Activated CD8-positive, alpha-beta T cell treated with anti-CD3 and anti-CD28 coated beads for 36 hours (primary cell): ENCODE measurements at regions not wholly inside any gene's neighbourhood (a gene's known extent, or its start where the extent isn't known, plus 50 kb on each side); places are given as distances from the start of the nearest gene placed in this dataset.

Experiments used
- ATAC-seq: fragments of 200-7000 bp; cut with Tn5 transposase; one replicate; pipeline ENCODE4 v1.10.0; 2021; ENCODE audit warnings: mild to moderate bottlenecking, moderate library complexity
- CTCF ChIA-PET: fragments of 350-600 bp; sonication (Branson Sonifier 250); formaldehyde crosslinking; loops from one replicate; lab custom pipeline; 2021; ENCODE audit warnings: antibody characterized with exemption; lab: Charles Lee
- POLR2A ChIA-PET: fragments of 350-600 bp; sonication (Branson Sonifier 250); formaldehyde crosslinking; loops from one replicate; lab custom pipeline; 2021; ENCODE audit warnings: antibody characterized with exemption; lab: Charles Lee
- DNase-seq: peaks from one replicate; pipeline ENCODE4 v3.0.0-alpha.2; 2020
- H3K27ac Mint-ChIP-seq: one replicate; pipeline ENCODE4 v1.8.0; 2021; ENCODE audit warnings: mild to moderate bottlenecking, mixed read lengths
- H3K27me3 Mint-ChIP-seq: one replicate; pipeline ENCODE4 v1.8.0; 2021; ENCODE audit warnings: mixed read lengths
- H3K36me3 Mint-ChIP-seq: one replicate; pipeline ENCODE4 v1.8.0; 2021; ENCODE audit warnings: low read depth, mixed read lengths
- H3K4me1 Mint-ChIP-seq: one replicate; pipeline ENCODE4 v1.8.0; 2021; ENCODE audit warnings: low read depth, mixed read lengths
- H3K4me3 Mint-ChIP-seq: one replicate; pipeline ENCODE4 v1.8.0; 2021; ENCODE audit warnings: mild to moderate bottlenecking, moderate library complexity, mixed read lengths
- H3K9me3 Mint-ChIP-seq: one replicate; pipeline ENCODE4 v1.8.0; 2021; ENCODE audit warnings: mixed read lengths
- intact Hi-C: fragments of 100-400 bp; cut with micrococcal nuclease; formaldehyde crosslinking; loops from one replicate; pipeline ENCODE4 v1.10.0; 2022
- TF ChIP-seq, protein P1 (sequence below): fragments of 200-600 bp; IDR thresholded peaks from one replicate; pipeline ENCODE4 v1.8.0; 2022; ENCODE audit warnings: antibody characterized with exemption, mild to moderate bottlenecking

DNA sequence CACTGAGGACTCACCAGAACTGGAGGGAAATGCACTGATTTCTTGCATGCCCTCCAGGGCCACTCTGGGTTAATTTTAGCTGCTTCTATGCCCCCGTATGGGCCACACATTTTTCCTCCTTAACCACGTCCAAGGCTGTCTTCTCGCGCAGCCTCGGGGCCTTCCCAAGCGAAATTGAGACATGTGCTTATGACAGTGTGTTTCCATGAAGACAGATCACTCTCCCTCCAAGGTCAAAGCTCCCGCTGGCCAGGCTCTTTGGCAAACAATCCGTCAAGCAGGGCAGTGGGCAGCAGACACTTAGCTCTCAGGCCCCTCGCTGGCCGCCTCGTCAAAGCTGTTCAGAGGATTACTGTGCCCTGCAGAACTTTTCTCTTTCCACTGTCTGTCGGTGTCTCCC lies 243.0 kb upstream of the N4BP1 start:
- Mint-ChIP-seq H3K4me1 (no peaks in the 10 kb centered on the region), H3K9me3 (no peaks in the 10 kb centered on the region), H3K27me3 (no peaks in the 10 kb centered on the region), H3K36me3 (no peaks in the 10 kb centered on the region), H3K27ac (no peak overlapping the region), H3K4me3 (no peak overlapping the region)
- TF ChIP-seq, protein P1, sequence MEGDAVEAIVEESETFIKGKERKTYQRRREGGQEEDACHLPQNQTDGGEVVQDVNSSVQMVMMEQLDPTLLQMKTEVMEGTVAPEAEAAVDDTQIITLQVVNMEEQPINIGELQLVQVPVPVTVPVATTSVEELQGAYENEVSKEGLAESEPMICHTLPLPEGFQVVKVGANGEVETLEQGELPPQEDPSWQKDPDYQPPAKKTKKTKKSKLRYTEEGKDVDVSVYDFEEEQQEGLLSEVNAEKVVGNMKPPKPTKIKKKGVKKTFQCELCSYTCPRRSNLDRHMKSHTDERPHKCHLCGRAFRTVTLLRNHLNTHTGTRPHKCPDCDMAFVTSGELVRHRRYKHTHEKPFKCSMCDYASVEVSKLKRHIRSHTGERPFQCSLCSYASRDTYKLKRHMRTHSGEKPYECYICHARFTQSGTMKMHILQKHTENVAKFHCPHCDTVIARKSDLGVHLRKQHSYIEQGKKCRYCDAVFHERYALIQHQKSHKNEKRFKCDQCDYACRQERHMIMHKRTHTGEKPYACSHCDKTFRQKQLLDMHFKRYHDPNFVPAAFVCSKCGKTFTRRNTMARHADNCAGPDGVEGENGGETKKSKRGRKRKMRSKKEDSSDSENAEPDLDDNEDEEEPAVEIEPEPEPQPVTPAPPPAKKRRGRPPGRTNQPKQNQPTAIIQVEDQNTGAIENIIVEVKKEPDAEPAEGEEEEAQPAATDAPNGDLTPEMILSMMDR: no peak
- POLR2A ChIA-PET: no interaction called here
- no peak for ATAC-seq
- CTCF ChIA-PET: interaction anchor here (1.2 kb wide), 1 partner anchor 21 kb away, joined by 3 read pairs; no protein-coding TSS in a partner anchor
- no peak for DNase-seq
- intact Hi-C loops: no loop called here

DNA sequence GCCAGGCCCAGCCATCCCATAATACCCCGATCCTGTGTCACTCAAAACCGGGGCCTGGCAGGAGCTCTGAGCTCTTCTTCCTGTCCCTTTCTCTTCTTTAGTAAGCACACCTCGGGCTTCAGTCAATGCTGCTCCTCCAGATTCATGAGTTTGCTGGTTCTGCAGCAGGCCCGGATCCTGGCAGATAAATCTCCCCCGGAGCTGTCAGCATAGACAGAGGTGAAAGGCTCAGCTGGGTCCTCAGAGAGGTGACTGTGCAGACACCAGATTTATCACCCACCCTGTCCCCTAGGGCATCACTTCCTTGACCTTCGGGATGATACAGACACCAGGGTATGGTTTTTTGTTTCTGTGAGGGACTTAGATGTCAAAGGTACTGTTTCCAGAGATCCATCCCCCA lies 242.5 kb upstream of the N4BP1 start:
- intact Hi-C loops: no loop called here
- CTCF ChIA-PET: no interaction called here
- ATAC-seq: no peak
- no peak overlapping the region for H3K4me3 Mint-ChIP-seq
- H3K27me3 Mint-ChIP-seq: no peaks in the 10 kb centered on the region
- POLR2A ChIA-PET: interaction anchor here (0.8 kb wide), 1 partner anchor 12 kb away, joined by 3 read pairs; no protein-coding TSS in a partner anchor
- no peak overlapping the region for H3K27ac Mint-ChIP-seq
- DNase-seq: no peak
- TF ChIP-seq, protein P1: no peak
- H3K4me1 Mint-ChIP-seq: no peaks in the 10 kb centered on the region
- H3K36me3 Mint-ChIP-seq: no peaks in the 10 kb centered on the region
- H3K9me3 Mint-ChIP-seq: no peaks in the 10 kb centered on the region

DNA sequence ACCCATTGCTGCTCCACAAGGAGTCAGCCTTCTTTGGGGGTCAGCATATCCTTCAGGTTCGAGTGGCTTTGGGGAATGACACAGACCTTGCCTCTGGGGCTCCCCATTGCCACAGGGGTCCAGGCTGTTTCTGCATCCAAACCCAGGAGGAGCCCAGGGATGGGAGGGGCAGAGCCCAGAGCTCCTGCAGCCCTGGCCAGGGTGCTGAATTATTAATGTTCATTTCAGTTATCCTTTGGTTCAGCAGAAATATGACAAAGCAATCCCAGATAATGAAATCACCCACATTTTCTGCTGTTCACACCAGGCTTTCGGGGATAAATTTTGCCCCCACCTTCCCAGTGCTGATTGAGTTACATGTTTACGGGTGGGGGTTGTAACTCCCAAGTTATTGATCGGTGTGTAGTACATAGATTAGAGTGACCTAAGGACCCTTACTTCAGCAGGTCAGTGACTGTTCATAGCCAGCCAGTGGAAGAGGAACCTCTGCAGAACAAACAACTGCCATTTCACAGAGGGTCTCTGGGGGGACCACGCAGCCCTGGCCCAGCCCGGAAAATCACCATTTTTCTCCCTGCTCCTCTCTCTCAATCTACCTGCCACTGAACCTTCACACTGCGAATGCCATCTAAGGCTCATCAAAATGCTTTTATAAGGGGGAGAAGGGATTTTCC lies 240.3 kb upstream of the N4BP1 start:
- ATAC-seq (no peak), DNase-seq (no peak)
- H3K36me3 Mint-ChIP-seq: no peaks in the 10 kb centered on the region
- H3K27ac Mint-ChIP-seq: no peak overlapping the region
- H3K27me3 Mint-ChIP-seq: no peaks in the 10 kb centered on the region
- intact Hi-C loops: no loop called here
- TF ChIP-seq, protein P1: no peak
- POLR2A ChIA-PET: no interaction called here
- no peaks in the 10 kb centered on the region for H3K4me1 Mint-ChIP-seq
- H3K9me3 Mint-ChIP-seq: no peaks in the 10 kb centered on the region
- H3K4me3 Mint-ChIP-seq: no peak overlapping the region
- CTCF ChIA-PET: no interaction called here

DNA sequence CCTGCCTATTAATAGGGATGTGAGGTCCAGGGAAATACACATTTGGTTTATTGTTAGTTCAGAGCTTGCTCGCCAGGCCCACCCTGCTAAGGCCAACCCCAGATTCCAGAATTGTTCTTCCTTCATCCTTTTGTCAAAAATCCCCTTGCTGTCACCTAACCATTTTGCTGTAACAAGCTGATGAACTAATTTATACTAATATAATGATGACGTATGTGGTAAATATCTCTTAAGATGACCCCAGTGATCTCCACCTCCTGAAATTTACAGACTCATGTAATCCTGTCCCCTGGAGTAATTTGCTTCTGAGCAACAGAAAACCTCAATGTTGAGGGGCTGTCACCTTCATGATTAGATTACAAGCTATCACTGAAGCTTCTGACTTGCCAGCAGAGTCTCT lies 236.3 kb upstream of the N4BP1 start:
- H3K27ac Mint-ChIP-seq: no peak overlapping the region
- ChIA-PET CTCF (interaction anchor here (1.2 kb wide), 1 partner anchor 15 kb away, joined by 3 read pairs; no protein-coding TSS in a partner anchor), POLR2A (no interaction called here)
- no peaks in the 10 kb centered on the region for H3K9me3 Mint-ChIP-seq
- H3K4me1 Mint-ChIP-seq: no peaks in the 10 kb centered on the region
- intact Hi-C loops: no loop called here
- H3K36me3 Mint-ChIP-seq: no peaks in the 10 kb centered on the region
- TF ChIP-seq, protein P1: no peak
- ATAC-seq (no peak), DNase-seq (no peak)
- no peaks in the 10 kb centered on the region for H3K27me3 Mint-ChIP-seq
- no peak overlapping the region for H3K4me3 Mint-ChIP-seq

DNA sequence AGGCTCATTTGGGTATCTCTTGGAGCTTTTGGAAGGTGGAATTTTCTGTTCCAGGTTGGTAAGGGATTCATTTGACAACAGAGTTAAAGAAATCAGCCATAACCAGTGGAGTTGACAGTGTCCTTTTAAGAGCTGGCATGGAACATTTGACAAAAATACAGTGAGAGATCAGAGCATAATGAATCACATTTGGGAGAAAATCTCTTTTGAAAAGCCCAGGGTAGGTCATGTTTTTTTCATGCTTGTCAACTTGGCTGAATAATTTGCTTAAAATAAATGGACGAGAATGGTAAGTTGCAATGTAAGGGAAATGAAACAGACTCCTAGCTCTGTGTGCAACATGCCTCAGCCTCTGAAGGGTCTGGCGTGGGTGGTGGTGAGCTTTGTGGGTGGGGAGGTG lies 235.3 kb upstream of the N4BP1 start:
- Mint-ChIP-seq H3K9me3 (no peaks in the 10 kb centered on the region), H3K27ac (no peak overlapping the region), H3K4me1 (no peaks in the 10 kb centered on the region), H3K36me3 (no peaks in the 10 kb centered on the region), H3K27me3 (no peaks in the 10 kb centered on the region), H3K4me3 (no peak overlapping the region)
- DNase-seq: no peak
- ChIA-PET CTCF (interaction anchor here (1.2 kb wide), 1 partner anchor 16 kb away, joined by 3 read pairs; no protein-coding TSS in a partner anchor), POLR2A (no interaction called here)
- ATAC-seq: no peak
- TF ChIP-seq, protein P1: no peak
- intact Hi-C loops: no loop called here
